Breast epithelium (tissue), 4 donors: ENCODE measurements at regions not wholly inside any gene's neighbourhood (a gene's known extent, or its start where the extent isn't known, plus 50 kb on each side); places are given as distances from the start of the nearest gene placed in this dataset.

ENCODE experiments used
- DNase-seq, 2 donors: peaks; one replicate each; pipeline ENCODE4 v3.0.0-alpha.2; 2019; ENCODE audit warnings: low spot score in 2 of 2
- H3K27ac ChIP-seq, 2 donors: fragments of 200-600 bp; sonication (generic) in 1 of 2; one replicate each; pipeline ENCODE4 v1.5.1; 2016 to 2019; ENCODE audit warnings: mild to moderate bottlenecking in 1 of 2
- H3K27me3 ChIP-seq, 2 donors: fragments of 200-600 bp; sonication (generic) in 1 of 2; one replicate each; pipeline versions ENCODE4 v1.5.1 to v1.6.0; 2017 to 2019; ENCODE audit warnings: control low read depth in 1 of 2, mild to moderate bottlenecking in 1 of 2
- H3K36me3 ChIP-seq: fragments of 200-600 bp; one replicate; pipeline ENCODE4 v1.5.1; 2019
- H3K4me1 ChIP-seq, 2 donors: fragments of 200-600 bp; sonication (generic); one replicate each; pipeline ENCODE4 v1.5.1; 2016 to 2019; ENCODE audit warnings: control low read depth in 1 of 2
- H3K4me3 ChIP-seq, 3 donors: fragments of 200-600 bp; sonication (generic); 1 replicate in 2 of 3; 2 replicates in 1 of 3; pipeline ENCODE4 v1.5.1; 2016 to 2019; ENCODE audit warnings: mild to moderate bottlenecking in 3 of 3, moderate library complexity in 2 of 3
- H3K9me3 ChIP-seq, 2 donors: fragments of 200-600 bp; sonication (generic) in 1 of 2; one replicate each; pipeline ENCODE4 v1.5.1; 2016 to 2019; ENCODE audit warnings: control low read depth in 1 of 2
- CTCF ChIP-seq, 3 donors: fragments of 450-650 bp; IDR thresholded peaks; one replicate each; pipeline ENCODE4 v1.5.1; 2016 to 2017; ENCODE audit warnings: antibody characterized with exemption in 3 of 3, mild to moderate bottlenecking in 3 of 3, moderate library complexity in 3 of 3
- POLR2A ChIP-seq: fragments of 450-650 bp; IDR thresholded peaks from one replicate; pipeline ENCODE4 v1.6.1; 2016; ENCODE audit warnings: antibody characterized with exemption, mild to moderate bottlenecking, moderate library complexity
- POLR2AphosphoS5 ChIP-seq, 3 donors: sonication (generic); formaldehyde crosslinking; IDR thresholded peaks; one replicate each; pipeline ENCODE4 v1.6.1; 2017; ENCODE audit warnings: antibody characterized with exemption in 3 of 3
- intact Hi-C: fragments of 100-400 bp; cut with DNase I; formaldehyde crosslinking; loops from one replicate; pipeline ENCODE4 v1.15.1; 2023; ENCODE audit warnings: low total_unique reads

- no peak for DNase-seq
- H3K4me1 ChIP-seq, result no peaks in the 10 kb centered on the region
- intact Hi-C loops, result no loop called here
- H3K27me3 ChIP-seq, result no peaks in the 10 kb centered on the region
- peaks cover 0 to 3% of the 10 kb centered on the region in 2 donors for H3K9me3 ChIP-seq
- TF ChIP-seq POLR2A (no peak), POLR2AphosphoS5 (IDR thresholded peaks at IDR 0.05) (no peak), CTCF (IDR thresholded peaks at IDR 0.05) (no peak)
- H3K36me3 ChIP-seq, result no peaks in the 10 kb centered on the region
- H3K4me3 ChIP-seq, result no peak overlapping the region
- no peak overlapping the region for H3K27ac ChIP-seq
Measured at GRCh38 chr10:78267598-78267997, 233.9 kb downstream of the RPS24 start.

GRCh38 chr10:78269060-78269459 lies 235.4 kb downstream of the RPS24 start:
- no peak overlapping the region for H3K4me3 ChIP-seq
- H3K27me3 ChIP-seq, result no peaks in the 10 kb centered on the region
- intact Hi-C loops, result no loop called here
- no peak overlapping the region for H3K27ac ChIP-seq
- no peak for DNase-seq
- H3K9me3 ChIP-seq, result peaks cover 0 to 3% of the 10 kb centered on the region in 2 donors
- no peaks in the 10 kb centered on the region for H3K36me3 ChIP-seq
- TF ChIP-seq POLR2A (no peak), POLR2AphosphoS5 (IDR thresholded peaks at IDR 0.05) (no peak), CTCF (IDR thresholded peaks at IDR 0.05) (no peak)
- no peaks in the 10 kb centered on the region for H3K4me1 ChIP-seq

GRCh38 chr10:78272329-78272728 lies 238.7 kb downstream of the RPS24 start:
- Histone ChIP-seq H3K36me3 (no peaks in the 10 kb centered on the region), H3K27me3 (no peaks in the 10 kb centered on the region), H3K27ac (no peak overlapping the region), H3K9me3 (peaks cover 0 to 3% of the 10 kb centered on the region in 2 donors), H3K4me3 (no peak overlapping the region), H3K4me1 (no peaks in the 10 kb centered on the region)
- intact Hi-C loops, result no loop called here
- DNase-seq, result no peak
- TF ChIP-seq POLR2A (no peak), POLR2AphosphoS5 (IDR thresholded peaks at IDR 0.05) (no peak), CTCF (IDR thresholded peaks at IDR 0.05) (no peak)

GRCh38 chr10:78274491-78274890 lies 240.8 kb downstream of the RPS24 start:
- no peak overlapping the region for H3K4me3 ChIP-seq
- intact Hi-C loops, result no loop called here
- no peaks in the 10 kb centered on the region for H3K4me1 ChIP-seq
- no peaks in the 10 kb centered on the region for H3K36me3 ChIP-seq
- TF ChIP-seq POLR2AphosphoS5 (IDR thresholded peaks at IDR 0.05), result no peak
- TF ChIP-seq CTCF (IDR thresholded peaks at IDR 0.05), result no peak
- no peak for TF ChIP-seq POLR2A
- no peak overlapping the region for H3K27ac ChIP-seq
- H3K9me3 ChIP-seq, result peaks cover 0 to 3% of the 10 kb centered on the region in 2 donors
- DNase-seq, result no peak
- no peaks in the 10 kb centered on the region for H3K27me3 ChIP-seq

- TF ChIP-seq CTCF (IDR thresholded peaks at IDR 0.05) (no peak), POLR2AphosphoS5 (IDR thresholded peaks at IDR 0.05) (no peak), POLR2A (no peak)
- H3K9me3 ChIP-seq, result peaks cover 0 to 3% of the 10 kb centered on the region in 2 donors
- H3K36me3 ChIP-seq, result no peaks in the 10 kb centered on the region
- no peak for DNase-seq
- H3K4me3 ChIP-seq, result no peak overlapping the region
- no peak overlapping the region for H3K27ac ChIP-seq
- no peaks in the 10 kb centered on the region for H3K27me3 ChIP-seq
- intact Hi-C loops, result no loop called here
- no peaks in the 10 kb centered on the region for H3K4me1 ChIP-seq
Measured at GRCh38 chr10:78276139-78276538, 242.5 kb downstream of the RPS24 start.
